ENCODE measurements at regions not wholly inside any gene's neighbourhood (a gene's known extent, or its start where the extent isn't known, plus 50 kb on each side); places are given as distances from the start of the nearest gene placed in this dataset.

GRCh38 chr4:162241857-162242256 lies 78.1 kb upstream of the FSTL5 start:
- no peak for TF ChIP-seq CTCF (conservative IDR thresholded peaks at IDR 0.05; ENCODE audit: low read depth, low read length)
- no peak for TF ChIP-seq EZH2phosphoT487 (IDR thresholded peaks at IDR 0.05; ENCODE audit: borderline replicate concordance, low read length)

Measured in PC-3 (cell line).